Left forelimb (tissue), 1 donor: ENCODE measurements at regions not wholly inside any gene's neighbourhood (a gene's known extent, or its start where the extent isn't known, plus 50 kb on each side); places are given as distances from the start of the nearest gene placed in this dataset.

ENCODE experiments used
- DNase-seq: peaks from one replicate; pipeline ENCODE4 v3.0.0-alpha.2; 2018; ENCODE audit warnings: low spot score

DNA sequence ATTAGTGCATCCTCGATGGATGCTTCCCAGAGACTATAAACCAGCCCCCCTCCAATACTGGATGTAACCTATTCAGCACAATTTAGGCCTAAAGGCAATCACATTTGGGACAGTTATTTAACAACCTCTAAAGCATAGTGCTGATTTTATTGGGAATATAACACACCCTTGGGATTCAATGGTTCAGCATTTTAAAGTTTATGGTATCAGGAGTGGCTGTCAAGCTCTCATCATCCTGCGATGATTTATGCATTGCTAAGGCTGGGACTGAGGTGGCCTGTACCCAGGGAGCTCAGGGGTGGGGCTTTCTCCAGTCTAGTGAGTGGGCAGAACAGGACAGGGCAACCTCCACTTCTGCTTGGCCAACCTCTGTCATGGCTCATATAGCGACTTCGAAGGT is 464.9 kb downstream of the INHBA start:
- no peak for DNase-seq

DNA sequence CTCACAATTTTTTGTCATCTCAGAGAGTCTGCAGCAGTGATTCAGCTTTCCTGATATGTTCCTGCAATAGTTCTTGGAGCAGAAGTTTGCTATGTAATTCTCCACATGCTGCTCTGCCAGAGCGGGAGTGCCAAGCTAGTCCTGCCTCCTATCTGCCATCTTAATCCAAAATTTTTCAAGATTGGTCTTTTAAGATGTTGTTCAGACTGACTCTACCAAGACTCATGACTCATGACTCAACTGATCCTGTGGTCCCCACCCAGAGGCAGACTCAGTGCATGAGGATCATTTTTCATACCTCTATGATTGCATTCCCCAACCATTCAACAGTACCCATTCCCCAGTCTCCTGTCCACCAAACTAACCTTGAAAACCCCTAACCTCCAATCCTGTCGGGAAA is 470.8 kb downstream of the INHBA start:
- DNase-seq, result no peak

DNA sequence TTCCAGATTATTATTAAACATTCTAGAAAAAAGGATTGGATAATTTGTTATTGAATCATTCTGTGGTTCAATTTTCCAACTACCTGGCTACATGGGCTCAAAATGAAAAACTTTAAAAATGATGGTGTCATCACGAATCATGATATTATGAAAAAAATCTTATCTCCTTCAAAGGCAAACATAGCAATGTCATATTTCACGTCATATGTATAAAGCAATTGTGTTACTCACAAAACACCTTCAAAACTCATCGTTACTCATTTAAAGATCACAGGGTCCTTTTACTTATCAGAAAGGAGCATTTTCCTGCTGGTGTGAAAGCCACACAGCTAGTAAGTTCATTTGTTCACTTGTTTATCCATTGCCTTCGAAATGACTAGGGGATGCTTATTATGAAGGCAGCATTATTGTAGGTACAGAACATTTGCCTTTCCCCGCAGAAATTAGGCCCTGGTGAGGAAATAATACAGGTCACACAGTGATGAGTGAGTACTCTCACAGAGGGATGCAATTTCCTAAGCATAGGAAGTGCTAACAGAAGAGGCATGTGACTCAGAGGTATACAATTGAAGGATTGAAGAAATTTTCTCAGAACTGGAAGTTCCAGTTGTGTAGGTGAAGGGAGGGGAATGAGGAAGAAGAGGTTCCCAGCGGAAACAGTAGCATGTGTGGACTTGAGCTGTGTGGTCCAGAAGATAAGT is 478.7 kb downstream of the INHBA start:
- no peak for DNase-seq

DNA sequence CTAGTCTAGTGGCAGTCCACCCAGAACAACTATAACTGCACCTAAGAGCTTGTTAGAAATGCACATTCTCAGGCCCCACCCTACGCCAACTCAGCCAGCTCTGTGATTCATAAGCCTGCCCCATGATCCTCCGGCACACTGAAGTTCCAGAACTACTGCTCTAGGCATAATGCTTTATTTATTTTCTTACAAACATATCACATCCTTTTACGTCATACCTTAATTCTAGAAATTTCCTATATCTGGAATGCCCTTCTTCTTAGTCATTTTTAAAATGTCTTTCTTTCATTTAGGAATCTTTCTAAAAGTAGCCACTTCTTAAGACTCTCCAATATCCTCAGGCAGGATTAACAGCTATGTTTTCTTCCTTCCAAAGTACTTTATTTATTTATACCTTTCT is 480.1 kb downstream of the INHBA start:
- no peak for DNase-seq

DNA sequence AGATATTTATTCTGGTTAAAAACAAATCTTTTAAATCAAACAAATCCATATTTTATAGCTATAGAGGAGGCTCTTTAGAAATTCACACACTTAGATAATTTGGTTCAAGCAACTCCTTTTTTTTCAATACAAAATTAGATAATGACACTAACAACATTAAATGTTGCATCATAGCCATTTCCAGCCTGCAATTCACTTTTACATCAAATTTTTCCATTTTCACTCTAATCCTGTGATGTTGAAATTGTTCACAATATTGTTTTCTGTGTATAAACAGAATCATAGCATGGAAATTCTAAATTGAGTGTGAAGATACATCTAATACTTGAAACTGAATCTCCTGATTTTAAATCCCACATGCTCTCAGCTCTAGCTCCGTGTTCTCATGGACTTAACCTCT is 482.6 kb downstream of the INHBA start:
- DNase-seq, result no peak

DNA sequence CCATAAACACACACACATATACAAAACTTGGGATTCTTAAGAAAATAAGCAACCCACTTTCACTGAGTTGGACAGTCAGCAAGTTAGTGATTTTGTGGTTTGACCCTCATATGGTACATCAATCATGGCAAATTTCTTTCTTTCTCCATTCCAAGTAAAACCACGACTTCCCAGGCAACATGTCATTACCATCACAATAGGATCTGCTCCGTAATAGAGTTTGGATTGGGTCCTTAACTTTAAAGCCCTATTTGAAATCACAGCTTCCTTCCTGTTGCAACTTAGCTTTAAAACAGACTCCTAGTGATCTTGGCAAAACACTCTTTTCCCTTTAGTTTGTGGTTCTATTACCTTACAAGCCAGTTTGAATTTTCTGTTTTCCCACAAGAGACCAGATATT is 483.6 kb downstream of the INHBA start:
- DNase-seq, result no peak

DNA sequence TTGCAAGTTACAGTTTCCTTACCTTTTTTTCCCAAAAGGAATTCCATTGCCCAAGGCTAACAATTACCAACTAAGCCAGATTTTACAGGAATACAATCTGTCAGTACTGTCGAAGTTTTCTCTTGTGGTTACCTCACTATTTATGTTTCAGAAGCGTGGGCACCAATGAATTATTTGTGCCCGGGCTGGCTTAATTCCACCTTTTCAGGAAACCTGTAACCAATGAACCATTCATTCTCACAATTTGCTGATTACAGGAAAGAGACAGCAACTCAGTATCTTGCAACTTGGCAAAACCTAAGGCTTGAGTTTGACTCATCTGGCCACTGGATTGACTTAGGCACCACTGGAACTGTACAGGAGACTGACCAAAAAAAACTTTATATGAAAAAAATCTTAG is 485.6 kb downstream of the INHBA start:
- DNase-seq, result no peak

DNA sequence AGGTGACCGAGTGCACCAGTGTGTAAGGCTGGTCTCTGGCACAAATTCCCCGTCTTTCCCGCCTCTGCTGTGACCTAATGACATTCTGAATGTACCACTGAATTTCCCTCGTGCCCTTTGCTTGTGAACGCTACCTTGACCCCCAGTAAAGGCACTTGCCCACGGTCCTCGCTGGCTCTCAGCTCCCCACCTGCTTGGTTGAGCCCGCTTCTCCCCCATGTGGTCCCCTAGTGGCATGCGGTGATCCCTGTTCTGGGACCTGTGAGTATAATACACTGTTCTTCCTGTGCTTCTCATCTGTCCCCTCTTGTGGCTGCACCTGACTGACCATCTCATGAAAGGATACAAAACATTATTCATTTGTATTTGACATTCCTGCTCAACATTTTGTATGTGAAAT is 495.7 kb downstream of the INHBA start:
- DNase-seq, result no peak

DNA sequence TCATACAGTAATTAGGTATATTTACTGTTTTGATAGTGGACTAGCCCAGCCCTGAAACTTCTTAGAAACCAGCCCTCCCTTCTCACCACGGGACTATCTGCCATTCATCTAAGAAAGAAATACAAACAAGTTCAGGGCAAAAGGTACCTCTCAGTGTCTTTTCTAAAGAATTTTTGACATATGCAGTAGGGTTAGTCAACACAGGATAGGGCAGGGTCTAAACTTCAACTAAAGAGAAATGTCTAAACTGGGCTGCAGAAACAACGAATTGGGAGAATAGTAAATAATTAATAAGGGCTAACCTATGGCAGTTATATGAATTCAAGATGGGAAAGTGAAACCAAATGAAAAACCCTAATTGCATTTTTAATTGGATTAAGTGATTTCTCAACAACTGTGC is 496.6 kb downstream of the INHBA start:
- DNase-seq, result no peak

DNA sequence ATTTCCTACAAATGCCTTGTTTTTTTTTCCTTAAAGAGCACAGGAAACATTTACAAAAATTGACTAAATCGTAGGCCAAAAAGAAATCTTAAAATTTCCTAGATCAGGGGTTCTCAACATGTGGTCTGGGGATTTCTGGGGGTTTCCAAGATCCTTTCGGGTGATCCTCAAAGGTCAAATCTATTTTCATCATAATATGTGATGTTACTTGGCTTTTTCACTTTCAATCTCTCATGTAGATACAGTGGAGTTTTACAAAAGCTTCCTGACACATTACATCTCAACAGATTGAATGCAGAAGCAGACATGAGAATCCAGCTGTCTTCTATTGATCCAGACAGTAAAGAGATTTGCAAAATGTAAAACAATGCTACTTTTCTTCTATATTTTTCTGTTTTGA is 497.3 kb downstream of the INHBA start:
- no peak for DNase-seq

DNA sequence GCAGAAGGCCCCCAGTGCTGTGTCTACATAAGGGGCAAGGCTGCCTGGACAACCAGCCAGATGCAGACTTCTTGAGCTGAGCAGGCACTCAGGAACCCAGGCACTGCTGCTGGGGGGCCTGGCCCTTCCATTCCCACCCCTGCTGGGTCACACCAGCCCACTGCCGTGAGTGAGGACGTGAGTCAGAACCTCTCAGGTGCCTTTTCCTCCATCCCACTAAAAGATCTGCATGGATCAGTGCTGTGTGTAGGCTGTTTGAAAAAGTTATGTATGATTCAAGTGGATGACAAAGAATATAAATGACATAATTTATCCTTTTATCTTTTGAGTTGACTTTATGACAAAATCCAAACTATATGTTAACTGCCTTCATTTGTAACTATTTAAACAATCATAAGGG is 499.3 kb downstream of the INHBA start:
- DNase-seq, result no peak

DNA sequence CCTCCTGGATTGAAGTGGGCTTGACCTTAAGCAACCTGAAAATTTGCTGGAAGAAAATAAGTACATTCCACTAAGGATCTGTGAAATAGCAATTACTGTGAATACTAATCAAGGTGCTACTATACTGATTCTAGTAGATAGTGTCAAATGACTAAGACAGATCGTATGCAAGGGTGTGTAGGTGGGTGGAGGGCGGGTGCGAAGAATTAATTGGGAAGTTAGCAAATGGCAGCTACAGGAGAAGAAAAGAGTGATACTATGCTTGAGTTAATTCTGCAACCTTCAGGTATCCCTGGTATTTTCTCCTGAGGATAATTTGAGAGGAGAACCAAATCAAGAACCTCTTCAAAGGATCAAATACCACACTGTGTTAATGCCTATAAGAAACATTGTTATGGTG is 501.9 kb downstream of the INHBA start:
- DNase-seq, result no peak

DNA sequence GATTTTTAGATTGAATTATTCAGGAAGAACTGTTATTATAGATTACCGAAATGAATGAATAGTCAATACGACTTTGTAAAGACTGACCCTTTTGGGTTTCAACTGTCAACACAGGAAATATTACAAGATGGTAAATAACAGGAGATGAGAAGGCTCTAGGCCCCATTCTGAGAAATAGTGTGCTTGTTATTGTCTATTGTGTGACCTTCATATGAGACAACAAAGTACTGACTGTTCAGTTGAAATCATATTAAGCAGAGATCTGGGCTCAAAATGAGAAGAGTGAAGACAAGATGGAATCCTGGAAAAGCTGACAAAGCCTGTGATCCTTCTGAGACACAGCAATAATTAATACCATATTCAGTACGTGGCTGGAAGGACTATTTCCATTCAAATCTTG is 503.8 kb downstream of the INHBA start:
- DNase-seq, result no peak

DNA sequence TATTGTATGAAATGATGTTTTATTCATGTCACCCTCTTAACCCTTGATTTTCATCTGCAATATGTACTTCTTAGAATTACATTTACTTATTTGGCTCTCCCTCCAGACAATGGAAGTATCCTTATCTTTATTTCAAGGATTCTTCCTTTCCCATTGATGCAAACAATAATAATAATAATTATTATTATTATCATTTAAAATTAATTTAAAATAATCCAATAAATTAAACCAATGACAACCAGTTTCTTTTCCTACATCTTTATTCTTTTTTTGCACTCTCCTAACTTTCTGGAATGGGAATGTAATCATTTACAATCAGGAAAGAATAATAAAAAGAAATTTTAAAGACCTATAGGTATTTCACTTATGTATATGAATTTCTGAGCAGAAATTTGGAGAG is 504.4 kb downstream of the INHBA start:
- DNase-seq, result no peak

DNA sequence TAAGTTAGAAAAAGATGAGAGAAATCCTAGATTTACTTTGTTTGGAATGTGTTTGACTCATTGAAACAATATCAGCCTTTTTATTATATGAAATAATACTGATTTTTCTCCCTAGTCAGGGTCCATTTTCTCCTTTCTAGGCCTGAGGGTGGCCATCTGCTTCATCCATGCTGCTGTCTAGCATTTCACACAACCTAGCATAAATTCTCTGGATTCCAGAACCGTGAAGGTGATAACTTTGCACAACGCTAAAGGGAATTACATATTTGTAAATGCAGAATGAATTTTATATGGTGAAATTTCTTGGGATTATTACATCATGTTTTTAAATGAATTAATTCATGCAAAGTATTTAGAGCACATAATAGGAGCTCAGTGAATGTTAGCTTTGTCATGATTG is 505.1 kb downstream of the INHBA start:
- DNase-seq, result no peak

DNA sequence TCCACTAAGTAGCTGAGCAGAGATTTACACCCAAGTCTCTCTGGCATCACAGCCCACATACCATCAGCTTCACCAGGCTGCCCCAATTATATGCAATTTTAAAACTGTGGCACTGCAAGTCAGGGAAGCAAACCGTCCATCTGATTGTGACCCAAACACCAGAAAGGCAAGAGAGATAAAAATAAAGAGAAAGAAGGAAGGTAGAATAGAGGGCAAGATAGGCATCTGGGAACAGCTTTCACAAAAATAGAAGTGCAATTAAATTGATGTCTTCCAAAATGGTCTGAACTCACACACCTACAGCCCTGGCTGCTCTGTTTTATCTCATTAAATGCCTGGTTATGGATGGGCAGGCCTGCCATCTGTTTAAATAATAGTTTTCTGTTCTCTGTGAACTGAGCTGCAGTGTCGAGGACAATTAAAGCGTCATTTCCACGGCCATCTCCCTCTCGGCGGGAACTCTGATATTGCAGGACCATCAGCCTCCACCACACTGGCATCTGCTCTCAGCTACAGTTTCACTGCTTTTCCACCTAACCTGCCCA is 509.1 kb downstream of the INHBA start:
- DNase-seq, result no peak

DNA sequence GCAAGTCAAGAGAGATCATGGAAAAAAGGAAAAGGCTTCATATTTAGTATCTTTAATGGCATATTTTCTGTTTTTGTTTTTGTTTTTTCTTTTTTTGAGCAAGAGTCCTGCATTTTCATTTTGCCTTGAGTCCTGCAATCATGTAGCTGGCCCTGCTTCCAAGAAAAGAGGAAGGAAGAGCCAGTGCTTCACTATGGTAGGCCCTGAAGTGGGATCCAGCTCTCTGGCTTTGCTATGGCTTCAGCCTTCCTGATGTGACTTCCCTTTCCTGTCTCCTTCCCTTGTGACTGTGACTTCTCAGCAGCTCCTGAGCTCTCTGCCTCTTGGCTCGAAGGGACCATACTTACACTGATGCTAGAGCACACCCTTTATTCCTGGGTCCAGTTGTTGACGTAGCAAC is 512.3 kb downstream of the INHBA start:
- DNase-seq, result no peak

DNA sequence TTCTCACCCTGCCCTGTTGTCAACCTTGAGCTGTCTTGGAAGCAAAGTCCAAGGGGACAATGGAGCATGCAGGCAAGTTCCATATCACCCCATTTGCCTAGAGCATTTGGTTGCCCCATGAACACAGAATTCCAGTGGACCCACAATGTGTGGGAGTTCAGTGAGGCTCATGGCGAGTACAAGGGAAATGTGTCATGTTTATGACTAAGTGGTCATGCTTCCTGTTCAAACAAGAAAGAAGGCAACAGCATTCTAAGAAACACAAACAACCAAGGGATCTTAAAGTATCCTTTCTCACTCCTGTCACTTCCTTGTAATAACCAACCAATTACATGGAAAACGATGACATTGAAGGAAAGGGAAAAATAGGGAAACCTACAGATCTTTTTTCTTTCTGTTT is 513.0 kb downstream of the INHBA start:
- no peak for DNase-seq

DNA sequence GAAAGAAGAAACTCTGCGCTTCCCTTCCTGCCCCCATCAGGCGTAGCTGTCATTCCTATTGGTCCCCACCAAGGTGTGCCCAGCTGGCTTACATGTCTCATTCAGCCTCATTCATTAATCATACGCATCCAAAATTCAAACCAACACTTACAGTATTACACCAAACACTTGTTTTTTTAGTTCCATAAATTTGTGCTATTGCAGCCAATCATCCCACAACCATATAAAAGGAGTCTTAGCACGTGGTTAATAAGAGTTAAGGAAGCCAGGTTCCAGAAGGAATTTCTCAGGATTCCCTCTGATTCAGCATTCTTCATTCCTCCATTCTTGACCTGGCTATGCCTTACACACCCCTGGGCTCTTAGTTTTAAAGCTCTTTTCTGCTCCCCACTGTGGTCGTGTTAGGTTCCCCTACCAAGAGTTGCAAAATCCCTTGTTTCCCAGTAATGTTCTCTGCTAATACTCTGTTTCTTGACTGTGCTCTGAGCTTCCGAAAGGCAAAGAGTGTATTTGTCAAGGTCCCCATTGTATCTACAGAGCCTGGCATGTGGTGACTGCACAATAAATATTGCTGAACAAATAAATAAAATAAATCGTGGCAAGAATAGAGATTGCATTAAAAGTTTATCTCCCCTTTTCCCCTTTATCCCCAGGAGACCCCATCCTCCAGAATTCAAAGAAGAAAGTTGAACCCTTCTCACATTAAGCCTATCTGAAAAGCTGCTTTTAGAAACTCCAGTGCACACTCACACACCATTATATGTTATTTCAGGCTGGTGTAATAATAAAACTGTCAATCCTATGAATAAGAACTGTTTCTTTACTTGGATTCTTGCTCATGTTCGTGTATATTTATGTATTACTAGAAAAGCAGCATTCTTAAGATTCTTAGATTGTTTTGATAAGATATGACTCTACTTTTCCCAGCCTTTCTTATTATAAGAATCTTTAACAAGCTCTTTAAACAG is 514.4 kb downstream of the INHBA start:
- DNase-seq, result no peak

DNA sequence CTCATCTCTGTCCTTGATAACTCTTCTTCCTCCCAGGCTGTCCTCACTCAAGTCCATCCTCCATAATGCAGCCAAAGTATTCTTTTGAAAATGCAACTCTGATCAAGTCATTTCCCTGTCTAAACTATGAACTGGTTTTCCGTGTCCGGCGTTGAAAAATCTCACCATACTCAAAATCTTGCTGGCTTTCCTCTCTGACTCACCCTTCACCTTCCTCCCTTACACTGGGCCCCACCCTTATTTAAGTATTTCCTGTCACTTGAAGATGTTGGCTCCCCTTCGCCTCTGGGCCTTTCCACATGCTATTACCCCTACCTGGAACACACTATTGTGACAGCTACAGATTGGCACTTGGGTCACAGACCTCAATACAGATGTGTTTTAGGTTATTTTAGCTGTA is 515.6 kb downstream of the INHBA start:
- DNase-seq, result no peak

DNA sequence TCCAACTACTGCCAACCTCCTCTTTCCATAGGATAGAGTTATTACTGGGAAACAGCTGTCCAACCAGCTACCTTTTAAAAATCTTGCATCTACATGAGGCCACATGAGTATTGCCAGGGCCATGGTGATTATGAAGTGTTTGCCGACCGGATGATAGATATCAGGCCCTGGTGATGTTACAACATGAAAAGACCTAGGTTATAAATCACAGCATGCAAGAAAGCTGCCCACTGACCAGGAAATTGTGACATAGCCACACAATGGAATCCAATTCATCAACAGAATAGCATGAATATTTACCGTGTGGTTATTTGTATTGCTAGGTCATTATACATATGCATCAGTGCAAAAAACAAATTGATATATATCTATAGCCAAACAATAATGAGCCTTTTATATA is 517.0 kb downstream of the INHBA start:
- no peak for DNase-seq

DNA sequence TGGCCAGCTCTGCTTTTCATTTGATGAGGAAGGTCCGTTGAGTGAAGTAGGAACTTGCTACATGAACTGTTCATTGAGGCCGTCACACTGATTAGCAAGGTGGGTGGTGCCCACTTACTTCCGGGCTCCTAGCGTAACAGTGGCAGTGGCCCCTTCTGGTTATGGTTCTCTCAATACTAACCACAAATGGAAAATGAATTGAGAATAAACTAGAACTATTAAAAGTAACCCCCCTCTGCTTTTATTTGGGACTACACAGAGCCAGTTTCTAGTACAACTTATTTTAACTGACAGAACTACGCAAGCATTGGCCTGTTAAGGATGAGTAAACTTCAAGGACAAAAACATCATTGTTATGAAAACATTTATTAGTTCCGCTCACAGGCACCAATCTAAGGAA is 519.1 kb downstream of the INHBA start:
- no peak for DNase-seq

DNA sequence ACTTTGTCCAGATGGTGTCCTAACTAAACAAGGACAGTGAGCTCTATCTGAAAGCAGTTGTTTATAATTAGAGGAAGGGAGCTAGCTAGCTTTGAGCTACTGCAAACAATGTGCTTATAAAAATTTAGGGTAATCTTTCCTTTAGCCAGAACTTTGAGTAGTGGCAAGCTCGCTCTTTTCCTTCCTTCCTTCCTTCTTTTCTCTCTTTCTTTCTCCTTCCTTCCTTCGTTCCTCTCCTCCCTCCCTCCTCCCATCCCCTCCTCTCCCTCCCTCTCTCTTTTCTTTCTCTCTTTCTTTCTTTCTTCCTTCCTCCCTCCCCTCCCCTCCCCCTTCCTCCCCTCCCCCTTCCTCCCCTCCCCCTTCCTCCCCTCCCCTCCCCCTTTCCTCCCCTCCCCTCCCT is 520.1 kb downstream of the INHBA start:
- no peak for DNase-seq
